ENCODE measurements at regions not wholly inside any gene's neighbourhood (a gene's known extent, or its start where the extent isn't known, plus 50 kb on each side); places are given as distances from the start of the nearest gene placed in this dataset.

GRCh38 chr3:177994976-177995375 is 541.3 kb upstream of the KCNMB2 start:
- DNase-seq: no peak
- TF ChIP-seq CTCF (IDR thresholded peaks at IDR 0.05 in 8 of 11, conservative IDR thresholded peaks at IDR 0.05 in 3 of 11): no peak
- TF ChIP-seq POLR2A (IDR thresholded peaks at IDR 0.05): no peak
- no peak for TF ChIP-seq POLR2AphosphoS5 (IDR thresholded peaks at IDR 0.05)
- intact Hi-C loops (cut with DNase I; ENCODE audit: low total_unique reads): no loop called here
- H3K27ac ChIP-seq: no peak overlapping the region
- H3K27me3 ChIP-seq (replicated peaks in 1 of 7): no peaks in the 10 kb centered on the region
- peaks cover 0 to under 1% (median 0%) of the 10 kb centered on the region in 6 donors for H3K4me1 ChIP-seq
- no peaks in the 10 kb centered on the region for H3K36me3 ChIP-seq
- H3K9me3 ChIP-seq: peaks cover 0 to 13% (median 6%) of the 10 kb centered on the region in 8 donors
- no peak overlapping the region for H3K4me3 ChIP-seq

- intact Hi-C loops (cut with DNase I; ENCODE audit: low total_unique reads): no loop called here
- Histone ChIP-seq H3K27me3 (replicated peaks in 1 of 7) (no peaks in the 10 kb centered on the region), H3K9me3 (peaks cover 0 to 13% (median 7%) of the 10 kb centered on the region in 8 donors), H3K36me3 (no peaks in the 10 kb centered on the region), H3K4me3 (no peak overlapping the region), H3K27ac (no peak overlapping the region), H3K4me1 (peaks cover 0 to 6% (median under 1%) of the 10 kb centered on the region in 6 donors)
- TF ChIP-seq POLR2AphosphoS5 (IDR thresholded peaks at IDR 0.05) (no peak), CTCF (IDR thresholded peaks at IDR 0.05 in 8 of 11, conservative IDR thresholded peaks at IDR 0.05 in 3 of 11) (no peak), POLR2A (IDR thresholded peaks at IDR 0.05) (no peak)
- WGBS, 5 donors: 73 to 84% (median 75%) methylated on average over 1 of the region's 1 CpG
- no peak for DNase-seq
Observed at GRCh38 chr3:177995381-177996085, 540.7 kb upstream of the KCNMB2 start.

- Histone ChIP-seq H3K36me3 (no peaks in the 10 kb centered on the region), H3K27ac (peak overlapping the region in 7 of 8 donors; percentile 55 to 87 (median 78)), H3K4me1 (peaks cover 0 to 36% (median 10%) of the 10 kb centered on the region in 6 donors), H3K4me3 (peak overlapping the region in 1 of 8 donors; percentile 46), H3K27me3 (replicated peaks in 1 of 7) (no peaks in the 10 kb centered on the region), H3K9me3 (peaks cover 0 to 13% (median 7%) of the 10 kb centered on the region in 8 donors)
- 30 to 85% (median 42%) methylated on average over 1 of the region's 1 CpG for WGBS, 5 donors
- intact Hi-C loops (cut with DNase I; ENCODE audit: low total_unique reads): no loop called here
- TF ChIP-seq CTCF (IDR thresholded peaks at IDR 0.05 in 8 of 11, conservative IDR thresholded peaks at IDR 0.05 in 3 of 11) (no peak), POLR2AphosphoS5 (IDR thresholded peaks at IDR 0.05) (no peak), POLR2A (IDR thresholded peaks at IDR 0.05) (no peak)
- peak; percentile 62 for DNase-seq
Observed at GRCh38 chr3:178001670-178002101, 534.5 kb upstream of the KCNMB2 start.

- Histone ChIP-seq H3K27me3 (replicated peaks in 1 of 7) (no peaks in the 10 kb centered on the region), H3K4me1 (peaks cover 0 to 36% (median 10%) of the 10 kb centered on the region in 6 donors), H3K9me3 (peaks cover 0 to 13% (median 7%) of the 10 kb centered on the region in 8 donors), H3K36me3 (no peaks in the 10 kb centered on the region), H3K27ac (peak overlapping the region in 7 of 8 donors; percentile 55 to 87 (median 78)), H3K4me3 (peak overlapping the region in 1 of 8 donors; percentile 46)
- intact Hi-C loops (cut with DNase I; ENCODE audit: low total_unique reads): no loop called here
- DNase-seq: no peak
- no peak for TF ChIP-seq POLR2AphosphoS5 (IDR thresholded peaks at IDR 0.05)
- no peak for TF ChIP-seq CTCF (IDR thresholded peaks at IDR 0.05 in 8 of 11, conservative IDR thresholded peaks at IDR 0.05 in 3 of 11)
- no peak for TF ChIP-seq POLR2A (IDR thresholded peaks at IDR 0.05)
Observed at GRCh38 chr3:178002113-178002512, 534.1 kb upstream of the KCNMB2 start.

Measured in spleen (tissue), 11 donors.